MM.1S (cell line): ENCODE measurements at regions not wholly inside any gene's neighbourhood (a gene's known extent, or its start where the extent isn't known, plus 50 kb on each side); places are given as distances from the start of the nearest gene placed in this dataset.

Experiments
- CTCF ChIP-seq: fragments of 300-600 bp; sonication (generic); IDR thresholded peaks from 2 replicates; pipeline ENCODE4 v1.5.1; 2016; ENCODE audit warnings: antibody characterized with exemption, low read length, mixed read lengths
- EZH2 ChIP-seq: fragments of 300-600 bp; sonication (generic); optimal IDR thresholded peaks from 2 replicates; pipeline ENCODE3; 2017; ENCODE audit warnings: low read depth, mild to moderate bottlenecking, antibody characterized with exemption, low read length, mixed read lengths
- EZH2phosphoT487 ChIP-seq: fragments of 300-600 bp; sonication (generic); IDR thresholded peaks from 2 replicates; pipeline ENCODE4 v1.6.1; 2018; ENCODE audit warnings: antibody characterized with exemption, low read length

GRCh38 chr13:91123456-91124127 is 223.9 kb upstream of the MIR17HG start:
- TF ChIP-seq CTCF (no peak), EZH2 (no peak), EZH2phosphoT487 (no peak)
